Erythroblast (primary cell): ENCODE measurements at regions not wholly inside any gene's neighbourhood (a gene's known extent, or its start where the extent isn't known, plus 50 kb on each side); places are given as distances from the start of the nearest gene placed in this dataset.

Experiments
- GATA1 ChIP-seq: IDR thresholded peaks from 2 replicates; pipeline ENCODE4 v1.6.1; 2011; ENCODE audit warnings: low read depth, mild to moderate bottlenecking, control low read depth, low read length, moderate library complexity
- POLR2A ChIP-seq: IDR thresholded peaks from 2 replicates; pipeline ENCODE4 v1.6.1; 2011; ENCODE audit warnings: mild to moderate bottlenecking, low read length

DNA sequence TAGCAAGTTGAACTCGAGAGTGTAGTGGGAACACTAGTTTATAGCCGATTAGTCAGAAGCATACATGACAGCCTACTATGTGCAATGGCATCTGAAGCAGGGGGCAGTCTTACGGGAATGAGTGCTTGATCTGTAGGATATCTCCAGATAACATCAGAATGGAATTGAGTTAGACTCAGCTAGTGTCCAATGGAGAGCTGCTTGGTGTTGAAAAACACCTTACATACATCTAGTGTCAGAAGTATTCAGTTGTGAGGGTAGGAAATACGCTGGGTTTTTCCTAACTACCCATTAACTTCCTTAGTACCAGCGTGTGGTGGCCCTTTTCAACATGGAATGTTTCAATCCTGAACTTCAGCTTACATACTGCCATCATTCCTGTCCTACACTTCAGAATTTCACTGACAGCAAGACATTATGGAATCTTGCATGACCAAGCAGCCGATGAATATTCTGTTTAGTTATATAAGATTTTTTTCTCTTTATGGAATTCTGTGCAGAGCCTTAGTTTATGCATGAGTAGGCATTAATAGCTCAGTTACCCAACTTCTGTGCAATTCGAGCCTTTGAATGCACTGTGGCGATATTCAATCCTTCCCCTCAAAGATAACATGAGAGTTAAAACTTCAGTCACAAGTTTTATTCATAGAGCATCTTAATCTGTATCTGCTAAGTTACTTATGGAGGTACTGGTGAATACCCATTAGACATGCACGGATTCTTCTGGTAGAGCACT lies 218.6 kb upstream of the MOCS1 start:
- TF ChIP-seq POLR2A, result no peak
- no peak for TF ChIP-seq GATA1
